Prostate gland (tissue), 2 donors: ENCODE measurements at regions not wholly inside any gene's neighbourhood (a gene's known extent, or its start where the extent isn't known, plus 50 kb on each side); places are given as distances from the start of the nearest gene placed in this dataset.
"Not testable (repeated sequence)": the region's sequence is repeated elsewhere in the genome, so short reads cannot be mapped to it uniquely, and the experiment has no call there.

ENCODE experiments used
- DNase-seq: peaks from one replicate; pipeline ENCODE4 v3.0.0-alpha.2; 2019; ENCODE audit warnings: low spot score
- H3K27ac ChIP-seq, 2 donors: fragments of 200-600 bp; sonication (generic); 2 replicates each; pipeline ENCODE4 v1.5.1; 2017 to 2019
- H3K27me3 ChIP-seq: fragments of 200-600 bp; sonication (generic); replicated peaks from 2 replicates; pipeline ENCODE4 v1.5.1; 2019; ENCODE audit not compliant: insufficient read depth
- H3K36me3 ChIP-seq, 2 donors: fragments of 200-600 bp; sonication (generic); 1 replicate in 1 of 2; 2 replicates in 1 of 2; pipeline versions ENCODE4 v1.5.1 to v1.8.1; 2017 to 2019
- H3K4me1 ChIP-seq: fragments of 200-600 bp; sonication (generic); replicated peaks from 2 replicates; pipeline ENCODE4 v1.5.1; 2019
- H3K4me3 ChIP-seq, 2 donors: fragments of 200-600 bp; sonication (generic); 2 replicates each; pipeline ENCODE4 v1.5.1; 2017 to 2019
- H3K9me3 ChIP-seq: fragments of 200-600 bp; sonication (generic); 2 replicates; pipeline ENCODE4 v1.5.1; 2017
- CTCF ChIP-seq, 4 experiments: fragments of 200-600 bp in 2 of 4; fragments of 450-650 bp in 2 of 4; sonication (generic) in 2 of 4; IDR thresholded peaks; 1 replicate in 3 of 4; 2 replicates in 1 of 4; pipeline ENCODE4 v1.5.1; 2016 to 2019; ENCODE audit warnings: antibody characterized with exemption in 4 of 4, mild to moderate bottlenecking in 2 of 4, moderate library complexity in 2 of 4
- POLR2A ChIP-seq: fragments of 450-650 bp; IDR thresholded peaks from one replicate; pipeline ENCODE4 v1.6.1; 2016; ENCODE audit warnings: antibody characterized with exemption, mild to moderate bottlenecking
- POLR2AphosphoS5 ChIP-seq: sonication (generic); formaldehyde crosslinking; IDR thresholded peaks from one replicate; pipeline ENCODE4 v1.6.1; 2017; ENCODE audit warnings: antibody characterized with exemption
- WGBS: methylation state at CpG from one replicate; pipeline ENCODE4 v1.1.5; 2018; 5-methylcytosine and 5-hydroxymethylcytosine counted together
- intact Hi-C: fragments of 100-400 bp; cut with DNase I; formaldehyde crosslinking; loops from one replicate; pipeline ENCODE4 v1.14.2; 2022

- no CpG with 5 or more reads among the region's 2 CpGs for WGBS
- intact Hi-C loops: no loop called here
- no peaks in the 10 kb centered on the region for H3K36me3 ChIP-seq
- no peaks in the 10 kb centered on the region for H3K4me1 ChIP-seq
- H3K4me3 ChIP-seq: no peak overlapping the region
- H3K27ac ChIP-seq: no peak overlapping the region
- no peak for DNase-seq
- no peaks in the 10 kb centered on the region for H3K27me3 ChIP-seq
- no peak for TF ChIP-seq POLR2AphosphoS5
- TF ChIP-seq POLR2A: no peak
- no peak for TF ChIP-seq CTCF (IDR thresholded peaks at IDR 0.05)
- H3K9me3 ChIP-seq: no peaks in the 10 kb centered on the region
Observed at GRCh38 chr14:106083082-106083481, 556.7 kb downstream of the TMEM121 start.

- Histone ChIP-seq H3K9me3 (no peaks in the 10 kb centered on the region), H3K36me3 (no peaks in the 10 kb centered on the region), H3K27ac (no peak overlapping the region), H3K4me3 (no peak overlapping the region), H3K4me1 (no peaks in the 10 kb centered on the region), H3K27me3 (no peaks in the 10 kb centered on the region)
- no CpG with 5 or more reads among the region's 8 CpGs for WGBS
- no peak for DNase-seq
- TF ChIP-seq CTCF (IDR thresholded peaks at IDR 0.05) (no peak), POLR2A (no peak), POLR2AphosphoS5 (no peak)
- intact Hi-C loops: no loop called here
Observed at GRCh38 chr14:106087837-106088236, 561.5 kb downstream of the TMEM121 start.

GRCh38 chr14:106088860-106089259 is 562.5 kb downstream of the TMEM121 start:
- H3K27me3 ChIP-seq, H3K4me3 ChIP-seq, H3K4me1 ChIP-seq, H3K27ac ChIP-seq, H3K36me3 ChIP-seq, intact Hi-C loops, H3K9me3 ChIP-seq, DNase-seq: not testable (repeated sequence)
- no CpG with 5 or more reads among the region's 3 CpGs for WGBS

- intact Hi-C loops: no loop called here
- Histone ChIP-seq H3K36me3 (no peaks in the 10 kb centered on the region), H3K4me3 (no peak overlapping the region), H3K27ac (no peak overlapping the region), H3K4me1 (no peaks in the 10 kb centered on the region), H3K9me3 (no peaks in the 10 kb centered on the region), H3K27me3 (no peaks in the 10 kb centered on the region)
- no peak for TF ChIP-seq CTCF (IDR thresholded peaks at IDR 0.05)
- no peak for TF ChIP-seq POLR2A
- TF ChIP-seq POLR2AphosphoS5: no peak
- no peak for DNase-seq
- WGBS: no CpG with 5 or more reads among the region's 11 CpGs
Observed at GRCh38 chr14:106094654-106095189, 568.3 kb downstream of the TMEM121 start.

- intact Hi-C loops: no loop called here
- DNase-seq: no peak
- Histone ChIP-seq H3K27me3 (no peaks in the 10 kb centered on the region), H3K4me1 (no peaks in the 10 kb centered on the region), H3K36me3 (no peaks in the 10 kb centered on the region), H3K9me3 (no peaks in the 10 kb centered on the region), H3K27ac (no peak overlapping the region), H3K4me3 (no peak overlapping the region)
- WGBS: no CpG with 5 or more reads among the region's 7 CpGs
- no peak for TF ChIP-seq POLR2AphosphoS5
- no peak for TF ChIP-seq POLR2A
- no peak for TF ChIP-seq CTCF (IDR thresholded peaks at IDR 0.05)
Observed at GRCh38 chr14:106107703-106108102, 581.3 kb downstream of the TMEM121 start.
